ENCODE measurements at regions not wholly inside any gene's neighbourhood (a gene's known extent, or its start where the extent isn't known, plus 50 kb on each side); places are given as distances from the start of the nearest gene placed in this dataset.

DNA sequence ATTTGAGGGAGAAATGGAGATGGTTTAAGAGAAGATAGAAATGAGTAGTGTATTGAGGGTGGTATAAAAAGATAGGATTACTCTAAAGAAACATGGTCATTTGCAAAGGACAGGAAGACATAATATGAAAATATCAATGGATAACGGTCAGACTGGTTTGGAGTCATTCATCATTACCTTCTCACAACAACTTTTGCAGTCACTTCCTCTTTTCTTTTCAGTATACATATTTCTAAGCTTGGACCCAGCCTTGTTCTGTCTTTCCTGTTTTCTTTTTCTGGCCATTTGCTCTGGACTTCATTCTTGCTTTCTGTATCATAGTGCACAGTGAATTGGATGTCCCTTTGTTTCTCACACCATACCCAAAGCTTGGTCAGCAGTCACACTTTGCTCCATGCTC is 966.5 kb upstream of the TYRP1 start:
- DNase-seq (no peak), ATAC-seq (no peak)

DNA sequence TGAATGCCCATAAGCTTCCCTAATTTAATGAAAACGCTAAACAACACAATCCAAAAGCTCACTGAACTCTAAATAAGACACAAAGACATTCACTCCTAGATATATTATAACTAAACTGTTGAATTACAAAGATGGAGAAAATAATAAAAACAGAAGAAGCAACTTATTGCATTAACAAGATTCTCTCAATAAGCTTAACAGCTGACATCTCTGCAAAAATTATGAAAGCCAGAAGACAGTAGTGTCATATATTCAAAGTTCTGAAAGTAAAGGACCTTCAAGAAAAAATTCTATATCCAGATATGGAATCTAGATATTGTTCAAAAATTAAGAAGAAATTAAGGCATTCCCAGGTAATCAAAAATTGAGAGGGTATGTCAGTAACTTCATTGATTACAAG is 957.8 kb upstream of the TYRP1 start:
- DNase-seq (no peak), ATAC-seq (no peak)

DNA sequence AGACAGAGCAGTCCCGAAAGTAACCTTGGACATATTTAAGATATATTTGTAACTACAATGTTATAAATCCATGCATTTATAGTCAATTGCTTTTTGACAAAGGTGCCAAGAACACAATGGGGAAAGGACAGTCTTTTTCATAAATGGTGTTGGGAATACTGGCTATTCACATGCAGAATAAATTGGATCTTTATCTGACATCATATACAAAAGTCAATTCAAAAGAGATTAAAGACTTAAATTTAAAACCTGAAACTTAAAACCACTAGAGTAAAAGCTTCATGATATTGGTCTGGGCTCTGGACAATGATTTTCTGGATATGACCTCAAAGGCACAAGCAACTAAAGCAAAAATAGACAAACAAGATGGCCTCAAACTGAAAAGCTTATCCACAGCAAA is 950.7 kb upstream of the TYRP1 start:
- no peak for DNase-seq
- ATAC-seq = no peak

DNA sequence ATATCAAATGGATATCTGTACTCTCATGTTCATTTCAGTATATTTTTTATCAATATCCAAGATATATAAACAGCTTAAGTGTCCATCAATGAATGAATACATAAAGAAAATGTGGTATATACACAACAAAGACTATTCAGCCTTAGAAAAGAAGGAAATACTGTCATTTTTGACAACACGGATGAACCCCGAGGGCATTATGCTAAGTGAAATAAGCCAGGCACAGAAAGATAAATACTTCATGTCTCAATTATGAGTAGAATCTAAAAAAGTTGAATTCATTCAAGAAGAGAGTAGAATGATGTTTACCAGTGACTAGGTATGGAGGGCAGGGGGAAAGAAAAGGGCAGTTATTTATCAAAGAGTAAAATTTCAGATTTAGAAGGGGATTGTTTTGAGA is 949.8 kb upstream of the TYRP1 start:
- DNase-seq (no peak), ATAC-seq (no peak)

DNA sequence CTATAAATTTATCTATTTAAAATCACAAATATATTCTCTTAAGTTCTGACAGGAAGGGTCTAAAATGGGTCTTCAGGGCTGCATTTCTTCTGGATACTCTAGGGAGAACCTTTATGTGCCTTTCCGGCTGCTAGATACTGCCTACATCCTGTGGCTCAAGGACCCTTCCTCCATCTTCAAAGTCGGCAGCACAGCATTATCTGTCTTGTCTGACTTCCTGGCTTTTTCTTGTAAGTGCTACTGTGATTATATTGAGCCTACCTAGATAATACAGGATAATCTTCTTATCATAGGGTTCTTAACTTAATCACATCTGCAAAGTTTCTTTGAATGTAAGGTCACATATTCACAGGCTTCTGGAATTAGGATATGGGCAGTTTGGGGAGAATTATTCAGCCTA is 943.8 kb upstream of the TYRP1 start:
- DNase-seq (no peak), ATAC-seq (no peak)

DNA sequence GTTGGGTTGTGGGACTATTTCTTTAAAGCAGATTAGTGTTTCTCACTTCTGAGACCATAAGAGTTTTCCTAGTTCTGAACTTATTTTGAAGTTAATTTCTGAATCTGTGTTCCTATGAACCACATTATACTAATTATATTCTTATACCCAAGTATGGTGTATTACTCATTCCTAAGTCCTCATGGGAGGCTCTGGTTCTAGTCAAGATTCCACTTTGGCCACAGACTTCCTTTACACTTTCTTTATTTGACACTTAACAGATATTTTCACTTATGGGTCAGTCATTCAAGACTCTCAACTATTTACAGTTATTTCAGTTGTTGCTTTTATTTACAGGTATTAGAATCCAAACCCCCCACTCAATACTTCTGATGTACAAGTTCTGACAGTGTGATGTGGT is 937.2 kb upstream of the TYRP1 start:
- ATAC-seq = no peak
- DNase-seq = no peak

DNA sequence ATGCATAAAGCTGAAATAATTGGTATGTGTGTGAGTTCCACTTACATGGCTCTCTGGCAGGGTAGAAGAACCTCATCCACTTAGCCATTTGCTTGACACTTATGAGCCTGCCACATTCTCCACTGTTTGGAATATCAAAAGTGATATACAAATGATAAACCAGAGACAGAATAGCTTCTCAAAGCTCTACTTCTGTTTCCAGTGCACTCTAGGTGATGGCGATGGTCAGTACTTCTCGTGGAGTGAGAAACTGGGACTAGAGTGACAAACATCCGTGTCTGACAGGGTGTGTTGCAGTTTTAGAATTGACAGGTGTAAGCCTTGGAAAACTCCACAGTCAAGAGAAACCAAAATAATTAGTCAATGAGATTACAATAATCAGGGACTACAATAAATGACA is 935.8 kb upstream of the TYRP1 start:
- no peak for ATAC-seq

DNA sequence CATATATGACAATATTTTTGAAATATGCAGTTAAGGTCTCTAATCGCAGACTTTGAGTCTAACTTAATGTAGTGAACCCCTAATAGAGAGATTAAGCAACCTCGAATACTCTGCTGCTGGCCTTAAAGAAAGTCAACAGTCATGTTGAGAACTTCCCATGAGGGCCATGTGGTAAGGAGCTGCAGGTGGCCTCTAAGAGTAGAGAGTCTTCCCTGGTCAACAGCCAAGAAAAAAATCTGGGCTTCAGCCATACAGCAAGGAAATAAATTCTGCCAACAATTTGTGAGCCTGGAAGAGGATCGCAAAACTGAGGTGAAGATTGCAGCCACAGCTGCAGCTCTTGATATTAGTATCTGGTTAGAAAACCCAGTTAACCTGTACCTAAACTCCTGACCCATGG is 935.2 kb upstream of the TYRP1 start:
- DNase-seq = no peak
- ATAC-seq = no peak

More for the DNA sequence above, 935.8 kb upstream of the TYRP1 start:
- DNase-seq = no peak

DNA sequence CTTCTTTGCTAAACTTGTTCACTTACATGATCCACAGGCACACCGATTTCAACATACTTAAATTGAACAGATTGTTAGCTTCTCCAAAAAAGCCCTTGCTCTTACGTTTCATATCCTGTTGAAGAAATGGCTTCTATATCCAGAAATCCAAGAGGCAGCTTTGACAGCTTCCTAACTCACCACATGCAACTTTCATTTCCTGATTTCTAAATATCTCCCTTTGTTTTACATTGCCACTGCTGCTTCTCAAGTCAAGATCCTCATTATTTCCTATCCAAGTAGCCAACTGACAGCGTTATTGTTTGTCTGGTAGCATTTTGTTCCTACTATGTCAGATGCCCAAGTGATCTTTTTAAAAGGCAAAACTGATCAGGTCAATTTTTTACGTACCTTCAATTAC is 913.2 kb upstream of the TYRP1 start:
- ATAC-seq (no peak), DNase-seq (no peak)

DNA sequence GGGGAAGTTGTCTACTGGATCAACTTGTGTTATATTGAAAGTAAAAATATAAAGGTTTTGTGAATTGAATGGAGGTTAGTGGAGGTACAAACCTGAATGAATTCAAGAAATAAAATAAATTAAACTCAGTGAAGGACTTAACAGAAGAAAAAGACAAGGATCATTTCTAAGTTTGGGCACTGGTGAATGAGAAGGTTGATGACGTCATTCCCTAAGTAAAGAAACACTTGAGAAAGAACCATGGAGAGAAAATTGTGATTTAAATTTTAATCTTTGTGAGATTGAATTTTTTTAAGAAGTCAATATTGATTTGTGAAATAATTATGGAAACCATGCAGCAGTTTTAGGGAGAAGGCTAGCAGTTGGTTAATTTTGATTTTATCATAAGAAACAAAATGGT is 900.3 kb upstream of the TYRP1 start:
- ATAC-seq (no peak), DNase-seq (no peak)

DNA sequence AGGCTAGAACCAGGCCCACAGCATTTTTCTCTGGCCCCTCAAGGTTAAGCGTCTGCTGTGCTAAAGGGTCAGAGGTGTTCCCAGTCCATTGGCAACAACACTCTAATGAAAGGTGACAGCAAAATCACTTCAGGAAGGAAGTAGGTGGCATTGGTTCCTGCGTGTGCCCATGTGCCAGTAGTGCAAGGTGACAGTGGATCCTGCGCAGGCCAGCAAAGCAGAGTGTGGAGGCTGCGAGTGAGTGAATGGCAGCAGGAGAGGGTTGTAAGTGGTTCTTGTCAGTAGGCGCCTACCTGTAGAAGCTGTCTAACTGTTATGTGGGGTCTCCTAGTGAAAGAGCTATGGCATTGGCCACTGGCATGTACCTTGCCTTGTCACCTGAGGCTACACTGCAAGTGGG is 898.2 kb upstream of the TYRP1 start:
- ATAC-seq = no peak
- no peak for DNase-seq

DNA sequence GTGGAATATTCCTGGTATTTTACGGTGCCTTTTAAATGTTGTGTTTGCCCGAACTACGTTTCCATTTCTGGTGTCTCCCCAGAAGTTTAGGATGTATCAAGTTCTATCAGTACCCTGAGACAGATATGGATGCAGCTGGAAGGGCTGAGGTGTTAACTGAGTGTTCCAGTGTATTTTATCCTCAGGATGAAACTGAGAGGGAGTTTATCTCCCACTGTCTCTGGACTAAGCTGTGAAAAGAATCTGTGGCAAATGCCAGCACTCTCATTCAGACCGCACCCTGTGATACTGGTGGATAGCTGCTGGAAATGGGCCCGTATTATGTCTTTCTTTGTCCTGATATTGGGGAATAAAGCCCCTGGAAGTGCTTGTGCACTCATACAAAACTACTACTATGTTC is 887.2 kb upstream of the TYRP1 start:
- ATAC-seq = no peak
- DNase-seq = no peak

DNA sequence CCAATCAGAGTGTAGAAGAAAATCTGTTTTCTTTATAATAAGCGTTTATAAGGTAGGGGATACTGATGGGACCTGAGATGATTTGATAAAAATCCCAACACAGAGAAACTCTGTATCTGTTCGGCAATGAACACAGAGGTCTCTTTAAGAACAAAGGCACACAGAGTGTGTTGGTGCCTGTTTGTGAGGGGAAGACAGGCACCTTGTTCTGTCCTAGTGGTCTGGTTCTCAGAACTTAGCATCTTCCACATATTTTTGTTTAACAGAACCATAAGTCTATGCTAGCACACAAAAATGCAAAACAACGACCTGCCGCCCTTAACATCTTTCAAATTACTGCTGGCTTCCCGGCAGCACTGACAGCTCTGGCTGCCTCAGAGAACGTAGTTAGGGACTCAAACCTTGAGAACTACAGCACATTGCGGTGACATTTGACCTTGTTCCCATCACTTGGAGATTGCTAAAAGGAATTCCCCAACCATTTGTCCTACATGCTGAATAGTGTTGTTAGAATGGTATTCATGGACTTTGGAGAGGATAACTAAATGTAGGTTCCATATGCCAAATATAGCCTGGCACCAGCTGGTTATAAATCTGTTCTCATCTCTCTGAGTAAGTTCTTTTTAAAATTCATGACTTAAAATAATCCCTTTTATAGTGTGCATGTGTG is 871.7 kb upstream of the TYRP1 start:
- no peak for ATAC-seq
- DNase-seq = no peak

DNA sequence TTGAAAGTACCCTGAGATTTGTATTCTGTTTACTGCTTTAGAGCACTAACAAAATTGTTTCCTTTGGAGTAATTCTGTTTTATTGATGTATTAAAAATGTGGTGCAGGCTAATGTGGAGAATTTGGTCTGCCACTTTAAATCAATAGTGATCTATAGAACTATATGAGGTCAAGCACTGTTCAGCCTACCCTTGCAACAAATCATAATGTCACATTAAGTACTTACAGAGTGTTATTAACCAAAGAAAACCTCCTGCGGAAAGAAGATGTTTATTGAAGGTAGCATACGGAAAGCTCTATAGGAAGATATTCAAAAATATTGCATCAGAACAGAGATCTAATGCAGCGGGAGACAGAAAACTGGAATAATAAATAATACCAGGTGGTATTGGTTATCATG is 865.0 kb upstream of the TYRP1 start:
- ATAC-seq = no peak
- no peak for DNase-seq

DNA sequence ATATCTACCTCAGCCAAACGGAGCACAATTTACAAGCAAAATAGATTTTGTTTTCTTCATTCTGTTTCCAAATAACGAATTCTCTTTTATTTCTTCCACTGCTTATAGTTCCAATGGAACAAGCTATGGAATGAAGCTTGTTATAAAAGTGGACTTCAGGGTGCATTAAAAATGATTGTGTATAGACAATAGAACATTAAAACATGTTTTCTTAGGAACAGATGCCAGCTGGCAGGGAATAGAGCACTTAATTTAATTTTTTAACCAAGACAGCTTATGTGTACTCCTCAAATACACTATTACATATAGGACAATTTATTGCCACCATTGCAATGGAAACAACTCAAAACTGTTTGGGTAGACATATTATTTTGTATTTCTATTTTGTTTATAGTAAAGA is 860.1 kb upstream of the TYRP1 start:
- DNase-seq (no peak), ATAC-seq (no peak)

DNA sequence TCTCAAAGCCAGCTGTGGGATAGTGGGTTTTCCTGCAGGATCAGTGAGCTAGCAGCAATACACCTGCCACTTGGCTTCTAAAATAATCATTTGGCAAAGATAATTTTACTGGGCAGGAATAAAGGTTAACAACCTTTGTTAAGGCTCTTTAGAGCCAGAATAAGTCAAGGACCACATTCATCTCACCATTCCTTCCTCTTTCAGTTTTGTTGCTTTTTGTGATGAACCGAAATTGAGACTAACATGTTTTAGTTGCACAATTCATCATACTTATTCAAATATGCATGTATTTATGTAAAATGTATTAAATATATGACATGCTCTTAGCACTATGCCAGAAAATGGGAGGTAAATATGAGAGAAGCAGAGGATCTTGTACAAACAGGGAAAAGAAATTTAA is 824.4 kb upstream of the TYRP1 start:
- no peak for ATAC-seq

DNA sequence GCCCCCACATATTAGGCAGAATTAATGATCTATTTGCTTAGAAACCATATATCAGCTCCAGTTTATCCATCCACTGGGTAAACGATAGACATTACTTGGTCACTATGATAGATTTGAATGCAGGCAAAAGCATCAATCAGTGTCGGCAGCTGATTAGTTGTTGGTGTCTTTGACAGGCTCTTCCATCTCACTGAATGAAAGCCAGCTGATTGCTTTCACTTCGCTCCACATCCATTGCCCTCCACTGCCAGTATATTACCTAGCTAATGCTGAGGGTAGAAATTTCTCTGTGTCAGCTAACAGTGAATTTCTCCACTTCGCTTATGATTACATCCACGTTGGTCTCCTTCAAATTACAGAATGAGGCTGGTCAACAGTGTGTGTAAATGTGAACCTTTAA is 821.3 kb upstream of the TYRP1 start:
- DNase-seq = no peak

More for the DNA sequence above, 824.4 kb upstream of the TYRP1 start:
- DNase-seq = no peak

DNA sequence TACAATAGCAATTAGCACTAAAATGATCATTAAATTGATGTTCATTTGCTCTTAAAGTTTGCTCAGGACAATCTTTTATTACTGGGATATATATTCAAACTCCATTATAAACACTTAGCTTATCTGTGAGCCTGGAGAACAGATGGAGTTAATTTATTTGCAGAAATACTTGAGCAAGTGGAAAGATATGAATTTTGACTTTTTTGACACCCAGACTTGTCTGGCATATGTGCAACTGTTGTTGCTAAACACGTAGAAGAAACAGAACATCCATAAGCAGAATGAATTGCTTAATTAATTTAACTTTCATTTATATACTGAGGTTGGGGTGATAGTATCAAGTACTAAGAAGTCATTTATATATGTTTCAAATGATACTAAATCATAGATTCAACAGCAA is 820.7 kb upstream of the TYRP1 start:
- ATAC-seq (no peak), DNase-seq (no peak)

More for the DNA sequence above, 821.3 kb upstream of the TYRP1 start:
- no peak for ATAC-seq

DNA sequence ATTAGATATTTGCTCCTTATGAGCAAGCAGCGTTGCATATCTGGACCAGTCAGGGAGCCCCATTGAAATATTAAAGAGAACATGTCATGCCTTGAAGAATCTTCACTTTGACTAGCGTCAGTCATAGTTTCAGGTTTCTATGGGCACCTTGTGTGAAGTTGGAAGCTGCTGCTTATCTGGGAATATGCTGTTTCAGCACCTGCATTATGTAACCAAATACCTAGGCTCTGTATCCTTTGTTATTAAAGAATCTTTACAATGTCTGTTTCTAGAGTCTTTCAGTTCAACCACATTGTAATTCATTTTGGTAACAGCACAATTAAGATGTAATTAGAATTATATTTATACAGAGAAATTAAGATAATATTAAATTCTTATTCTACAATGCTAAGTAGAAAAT is 818.8 kb upstream of the TYRP1 start:
- ATAC-seq = no peak
- DNase-seq = no peak

DNA sequence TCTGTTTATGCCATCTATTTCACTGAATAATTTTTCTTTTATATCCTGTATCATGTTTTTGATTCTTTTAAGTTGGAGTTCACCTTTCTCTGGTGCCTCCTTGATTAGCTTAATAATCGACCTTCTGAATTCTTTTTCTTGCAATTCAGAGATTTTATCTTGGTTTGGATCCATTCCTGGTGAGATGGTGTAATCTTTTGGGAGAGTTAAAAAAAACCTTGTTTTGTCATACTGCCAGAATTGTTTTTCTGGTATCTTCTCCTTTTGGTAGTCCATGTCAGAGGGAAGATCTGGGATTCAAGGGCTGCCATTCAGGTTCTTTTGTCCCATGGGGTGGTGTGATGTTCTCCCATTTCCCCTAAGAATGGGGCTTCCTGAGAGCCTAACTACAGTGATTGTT is 800.8 kb upstream of the TYRP1 start:
- DNase-seq = no peak
- no peak for ATAC-seq

DNA sequence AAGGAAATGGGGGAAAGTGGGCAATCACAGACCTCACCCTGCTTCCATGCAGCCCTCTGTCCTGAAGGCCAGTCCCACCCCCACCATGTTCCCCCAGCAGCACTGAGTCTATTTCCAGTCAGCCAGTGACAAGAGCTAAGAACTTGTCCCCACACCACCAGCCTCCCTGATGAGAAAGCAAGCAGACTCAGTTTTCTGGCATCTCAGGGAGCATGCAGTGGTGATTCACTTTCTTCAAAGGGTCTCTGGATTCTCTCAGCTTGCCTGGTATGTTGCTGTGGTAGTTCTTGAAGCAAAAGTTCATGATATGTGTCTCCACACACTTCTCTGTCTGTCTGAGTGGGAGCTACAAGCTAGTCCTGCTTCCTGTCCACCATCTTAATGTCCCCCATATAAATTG is 799.9 kb upstream of the TYRP1 start:
- ATAC-seq = no peak
- no peak for DNase-seq

DNA sequence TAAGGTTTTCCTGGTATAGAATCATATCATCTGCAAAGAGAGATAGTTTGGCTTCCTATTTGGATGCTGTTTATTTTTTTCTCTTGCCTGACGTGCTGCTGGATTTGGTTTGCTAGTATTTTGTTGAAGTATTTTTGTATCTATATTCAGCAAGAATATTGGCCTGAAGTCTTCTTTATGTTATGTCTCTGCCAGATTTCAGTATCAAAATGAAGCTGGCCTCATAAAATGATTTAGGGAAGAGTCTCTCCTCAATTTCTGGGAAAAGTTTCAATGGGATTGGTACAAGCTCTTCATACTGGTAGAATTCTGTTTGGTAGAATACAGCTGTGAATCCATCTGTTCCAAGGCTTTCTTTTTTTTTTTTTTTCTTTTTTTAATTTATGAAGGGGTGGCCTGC is 799.0 kb upstream of the TYRP1 start:
- DNase-seq (no peak), ATAC-seq (no peak)

DNA sequence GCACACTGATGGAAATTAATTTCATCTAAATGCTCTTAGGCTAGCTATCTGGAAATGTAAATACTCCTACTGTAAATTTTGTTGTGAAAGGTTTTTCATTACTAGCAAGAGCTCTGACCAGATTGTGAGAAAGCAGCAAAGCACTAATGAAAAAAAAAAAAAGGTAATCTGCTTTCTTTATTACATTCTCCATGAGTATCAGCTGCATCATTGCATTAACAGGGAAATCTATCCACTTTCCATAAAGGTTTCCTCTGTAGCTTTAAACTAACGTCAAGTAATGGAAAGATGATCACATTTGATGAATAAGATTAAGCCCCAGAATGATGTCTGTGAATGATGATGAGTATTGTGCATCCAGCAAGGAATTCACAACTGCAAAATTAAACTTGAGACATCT is 790.6 kb upstream of the TYRP1 start:
- ATAC-seq (no peak), DNase-seq (no peak)

DNA sequence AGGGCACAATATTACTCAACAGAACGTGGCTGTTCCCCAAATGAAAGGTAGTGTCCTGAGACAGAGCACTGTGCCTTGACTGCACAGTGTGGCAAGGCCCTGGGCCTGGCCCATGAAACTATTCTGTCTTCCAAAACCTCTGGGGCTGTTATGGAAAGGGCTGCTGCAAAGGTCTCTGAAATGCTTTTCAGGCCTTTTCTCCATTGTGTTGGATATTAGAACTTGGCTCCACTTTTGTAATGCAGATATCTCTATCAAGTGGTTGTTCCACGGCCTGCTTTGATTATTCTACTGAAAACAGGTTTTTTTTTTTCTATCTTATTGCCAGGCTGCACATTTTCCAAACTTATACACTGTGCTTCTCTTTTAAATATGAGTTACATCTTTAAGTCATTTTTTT is 777.5 kb upstream of the TYRP1 start:
- ATAC-seq (no peak), DNase-seq (no peak)

DNA sequence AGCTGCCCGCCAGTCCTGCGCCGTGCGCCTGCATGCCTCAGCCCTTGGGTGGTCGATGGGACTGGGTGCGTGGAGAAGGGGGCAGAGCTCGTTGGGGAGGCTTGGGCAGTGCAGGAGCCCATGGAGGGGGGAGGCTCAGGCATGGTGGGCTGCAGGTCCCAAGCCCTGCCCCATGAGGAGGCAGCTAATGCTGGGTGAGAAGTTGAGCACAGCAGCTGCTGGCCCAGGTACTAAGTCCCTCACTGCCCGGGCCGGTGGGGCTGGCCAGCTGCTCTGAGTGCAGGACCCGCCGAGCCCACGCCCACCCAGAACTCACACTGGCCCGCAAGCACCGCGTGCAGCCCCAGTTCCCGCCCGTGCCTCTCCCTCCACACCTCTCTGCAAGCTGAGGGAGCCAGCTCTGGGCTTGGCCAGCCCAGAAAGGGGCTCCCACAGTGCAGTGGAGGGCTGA is 764.3 kb upstream of the TYRP1 start:
- ATAC-seq (no peak), DNase-seq (no peak)
